ENCODE measurements at regions not wholly inside any gene's neighbourhood (a gene's known extent, or its start where the extent isn't known, plus 50 kb on each side); places are given as distances from the start of the nearest gene placed in this dataset.

GRCh38 chr7:156158693-156159092, 346.4 kb upstream of the SHH start:
- no peak overlapping the region for H2AFZ ChIP-seq (ENCODE audit: low read length)
- TF ChIP-seq EZH2 (IDR thresholded peaks at IDR 0.05; ENCODE audit: low read length, missing control alignments) = no peak
- no peaks in the 10 kb centered on the region for H3K27me3 ChIP-seq (ENCODE audit: control insufficient read depth, insufficient read depth, low read length)
- H3K4me1 ChIP-seq (ENCODE audit: control insufficient read depth, extremely low read depth, insufficient read depth, low read length) = no peaks in the 10 kb centered on the region
- H3K4me2 ChIP-seq (ENCODE audit: extremely low read depth, insufficient read depth, low read length) = no peak overlapping the region
- no peak for DNase-seq (ENCODE audit: low read depth in 2 of 2)
- H3K9ac ChIP-seq (ENCODE audit: insufficient read depth, low read length) = no peak overlapping the region
- H3K9me3 ChIP-seq (ENCODE audit: control insufficient read depth, insufficient read depth, low read depth, low read length) = no peaks in the 10 kb centered on the region
- H3K27ac ChIP-seq (ENCODE audit: insufficient read depth, low read length) = no peak overlapping the region
- H3K4me3 ChIP-seq (replicated peaks in 1 of 4; ENCODE audit: control extremely low read depth in 1 of 4, insufficient read depth in 1 of 4, low read depth in 3 of 4, low read length in 4 of 4) = no peak overlapping the region
- no peaks in the 10 kb centered on the region for H3K79me2 ChIP-seq (ENCODE audit: control insufficient read depth, insufficient read depth, low read length)
- no peaks in the 10 kb centered on the region for H4K20me1 ChIP-seq (ENCODE audit: control insufficient read depth, extremely low read depth, insufficient read depth, low read length)
- no peaks in the 10 kb centered on the region for H3K36me3 ChIP-seq (ENCODE audit: control insufficient read depth, insufficient read depth, low read length)

- Histone ChIP-seq H2AFZ (ENCODE audit: low read length) (no peak overlapping the region), H3K4me3 (replicated peaks in 1 of 4; ENCODE audit: control extremely low read depth in 1 of 4, insufficient read depth in 1 of 4, low read depth in 3 of 4, low read length in 4 of 4) (no peak overlapping the region), H3K27me3 (ENCODE audit: control insufficient read depth, insufficient read depth, low read length) (no peaks in the 10 kb centered on the region), H4K20me1 (ENCODE audit: control insufficient read depth, extremely low read depth, insufficient read depth, low read length) (no peaks in the 10 kb centered on the region), H3K79me2 (ENCODE audit: control insufficient read depth, insufficient read depth, low read length) (no peaks in the 10 kb centered on the region), H3K36me3 (ENCODE audit: control insufficient read depth, insufficient read depth, low read length) (no peaks in the 10 kb centered on the region), H3K4me1 (ENCODE audit: control insufficient read depth, extremely low read depth, insufficient read depth, low read length) (no peaks in the 10 kb centered on the region), H3K4me2 (ENCODE audit: extremely low read depth, insufficient read depth, low read length) (no peak overlapping the region), H3K9me3 (ENCODE audit: control insufficient read depth, insufficient read depth, low read depth, low read length) (no peaks in the 10 kb centered on the region), H3K9ac (ENCODE audit: insufficient read depth, low read length) (no peak overlapping the region), H3K27ac (ENCODE audit: insufficient read depth, low read length) (no peak overlapping the region)
- DNase-seq (ENCODE audit: low read depth in 2 of 2) = no peak
- TF ChIP-seq CTCF (conservative IDR thresholded peaks at IDR 0.05 in 1 of 2, IDR thresholded peaks at IDR 0.05 in 1 of 2; ENCODE audit: low read depth in 1 of 2, low read length in 2 of 2) (no peak), EZH2 (IDR thresholded peaks at IDR 0.05; ENCODE audit: low read length, missing control alignments) (no peak)
These were observed 345.9 kb upstream of the SHH start for GRCh38 chr7:156158213-156158612.

GRCh38 chr7:156157409-156158012, 345.2 kb upstream of the SHH start:
- H3K4me1 ChIP-seq (ENCODE audit: control insufficient read depth, extremely low read depth, insufficient read depth, low read length) = no peaks in the 10 kb centered on the region
- H2AFZ ChIP-seq (ENCODE audit: low read length) = no peak overlapping the region
- H3K9ac ChIP-seq (ENCODE audit: insufficient read depth, low read length) = no peak overlapping the region
- no peaks in the 10 kb centered on the region for H3K36me3 ChIP-seq (ENCODE audit: control insufficient read depth, insufficient read depth, low read length)
- no peak overlapping the region for H3K4me2 ChIP-seq (ENCODE audit: extremely low read depth, insufficient read depth, low read length)
- H3K4me3 ChIP-seq (replicated peaks in 1 of 4; ENCODE audit: control extremely low read depth in 1 of 4, insufficient read depth in 1 of 4, low read depth in 3 of 4, low read length in 4 of 4) = no peak overlapping the region
- no peak for DNase-seq (ENCODE audit: low read depth in 2 of 2)
- H3K9me3 ChIP-seq (ENCODE audit: control insufficient read depth, insufficient read depth, low read depth, low read length) = no peaks in the 10 kb centered on the region
- H3K27ac ChIP-seq (ENCODE audit: insufficient read depth, low read length) = no peak overlapping the region
- H3K79me2 ChIP-seq (ENCODE audit: control insufficient read depth, insufficient read depth, low read length) = no peaks in the 10 kb centered on the region
- no peak for TF ChIP-seq EZH2 (IDR thresholded peaks at IDR 0.05; ENCODE audit: low read length, missing control alignments)
- no peak for TF ChIP-seq CTCF (conservative IDR thresholded peaks at IDR 0.05 in 1 of 2, IDR thresholded peaks at IDR 0.05 in 1 of 2; ENCODE audit: low read depth in 1 of 2, low read length in 2 of 2)
- H3K27me3 ChIP-seq (ENCODE audit: control insufficient read depth, insufficient read depth, low read length) = no peaks in the 10 kb centered on the region
- H4K20me1 ChIP-seq (ENCODE audit: control insufficient read depth, extremely low read depth, insufficient read depth, low read length) = no peaks in the 10 kb centered on the region
